Stimulated activated naive B cell treated with anti-CD40 and anti-IgM and Interleukin-4, amounts not matched to agents 10 μg/mL and 1 μg/mL and 100 μg/mL, for 72 hours (primary cell): ENCODE measurements at regions not wholly inside any gene's neighbourhood (a gene's known extent, or its start where the extent isn't known, plus 50 kb on each side); places are given as distances from the start of the nearest gene placed in this dataset.

Experiments
- ATAC-seq, 2 donors: fragments of 150-1000 bp; cut with Tn5 transposase; replicated peaks; 2 replicates each; pipeline ENCODE4 v1.10.0; 2021; ENCODE audit warnings: moderate library complexity in 1 of 2
- DNase-seq: peaks from one replicate; pipeline ENCODE4 v3.0.0; 2021
- H3K27ac Mint-ChIP-seq: one replicate; pipeline ENCODE4 v1.8.0; 2022; ENCODE audit warnings: mild to moderate bottlenecking, mixed read lengths
- H3K27me3 Mint-ChIP-seq, 2 donors: one replicate each; pipeline ENCODE4 v1.8.0; 2022; ENCODE audit warnings: mixed read lengths in 2 of 2
- H3K36me3 Mint-ChIP-seq, 2 donors: one replicate each; pipeline ENCODE4 v1.8.0; 2022; ENCODE audit warnings: mixed read lengths in 2 of 2, mild to moderate bottlenecking in 1 of 2
- H3K4me1 Mint-ChIP-seq, 2 donors: one replicate each; pipeline ENCODE4 v1.8.0; 2022; ENCODE audit warnings: mixed read lengths in 2 of 2, mild to moderate bottlenecking in 1 of 2
- H3K4me3 Mint-ChIP-seq, 2 donors: one replicate each; pipeline ENCODE4 v1.8.0; 2022; ENCODE audit warnings: mild to moderate bottlenecking in 2 of 2, mixed read lengths in 2 of 2, moderate library complexity in 1 of 2
- H3K9me3 Mint-ChIP-seq, 2 donors: one replicate each; pipeline ENCODE4 v1.8.0; 2022; ENCODE audit warnings: mixed read lengths in 2 of 2, mild to moderate bottlenecking in 1 of 2

GRCh38 chr4:83701041-83701440, 165.1 kb downstream of the GPAT3 start:
- Mint-ChIP-seq H3K27me3 (no peaks in the 10 kb centered on the region), H3K36me3 (no peaks in the 10 kb centered on the region), H3K4me1 (no peaks in the 10 kb centered on the region), H3K27ac (no peak overlapping the region), H3K4me3 (no peak overlapping the region), H3K9me3 (peaks cover 5 to 6% of the 10 kb centered on the region in 2 donors)
- DNase-seq (no peak), ATAC-seq (no peak)

DNA sequence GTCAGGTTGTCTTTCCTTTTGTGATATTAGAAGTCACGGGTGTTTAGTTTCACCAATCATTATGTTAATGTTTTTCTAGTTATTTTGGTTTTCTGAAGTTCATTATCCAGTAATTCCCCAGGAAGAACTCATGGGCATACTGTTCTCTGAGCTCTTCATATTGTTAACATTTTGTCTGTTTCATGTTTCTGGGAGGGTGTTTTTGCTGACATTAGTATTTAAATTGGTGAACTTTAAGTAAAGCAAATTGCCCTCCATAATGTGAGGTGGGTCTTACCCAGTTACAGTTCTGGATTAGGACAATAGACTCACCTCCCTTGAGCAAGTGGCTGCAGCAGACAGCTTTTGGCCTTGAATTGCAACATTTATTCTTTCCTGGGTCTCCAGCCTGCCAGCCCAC, 163.4 kb downstream of the GPAT3 start:
- no peaks in the 10 kb centered on the region for H3K36me3 Mint-ChIP-seq
- ATAC-seq (no peak), DNase-seq (no peak)
- no peaks in the 10 kb centered on the region for H3K4me1 Mint-ChIP-seq
- H3K27ac Mint-ChIP-seq: no peak overlapping the region
- peaks cover 5 to 6% of the 10 kb centered on the region in 2 donors for H3K9me3 Mint-ChIP-seq
- no peak overlapping the region for H3K4me3 Mint-ChIP-seq
- no peaks in the 10 kb centered on the region for H3K27me3 Mint-ChIP-seq

DNA sequence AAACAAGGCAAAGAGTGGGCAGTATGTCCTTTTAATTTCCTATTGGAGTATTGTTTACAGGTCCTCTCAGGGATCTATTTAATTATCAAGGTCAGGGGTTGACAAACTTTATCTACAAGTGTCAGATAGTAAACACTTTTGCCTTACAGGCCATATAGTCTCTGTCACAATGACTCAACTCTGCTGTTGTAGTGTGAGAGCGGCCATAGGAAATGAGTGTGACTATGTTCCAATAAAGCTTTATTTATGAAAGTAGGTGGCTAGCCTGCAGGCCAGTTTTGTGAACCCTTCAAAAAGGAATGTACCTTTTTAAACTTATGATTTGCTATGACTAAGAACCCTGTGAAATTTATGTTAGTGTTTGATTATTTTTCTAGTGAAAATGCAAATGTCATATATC, 156.1 kb downstream of the GPAT3 start:
- H3K27ac Mint-ChIP-seq: no peak overlapping the region
- no peaks in the 10 kb centered on the region for H3K4me1 Mint-ChIP-seq
- H3K36me3 Mint-ChIP-seq: no peaks in the 10 kb centered on the region
- peaks cover 6 to 9% of the 10 kb centered on the region in 2 donors for H3K27me3 Mint-ChIP-seq
- no peak overlapping the region for H3K4me3 Mint-ChIP-seq
- no peak for ATAC-seq
- H3K9me3 Mint-ChIP-seq: no peaks in the 10 kb centered on the region
- no peak for DNase-seq

- no peaks in the 10 kb centered on the region for H3K36me3 Mint-ChIP-seq
- no peak overlapping the region for H3K4me3 Mint-ChIP-seq
- peaks cover 12 to 15% of the 10 kb centered on the region in 2 donors for H3K27me3 Mint-ChIP-seq
- H3K9me3 Mint-ChIP-seq: no peaks in the 10 kb centered on the region
- ATAC-seq (no peak), DNase-seq (no peak)
- no peak overlapping the region for H3K27ac Mint-ChIP-seq
- H3K4me1 Mint-ChIP-seq: no peaks in the 10 kb centered on the region
Measured at GRCh38 chr4:83686166-83686565, 150.3 kb downstream of the GPAT3 start.

DNA sequence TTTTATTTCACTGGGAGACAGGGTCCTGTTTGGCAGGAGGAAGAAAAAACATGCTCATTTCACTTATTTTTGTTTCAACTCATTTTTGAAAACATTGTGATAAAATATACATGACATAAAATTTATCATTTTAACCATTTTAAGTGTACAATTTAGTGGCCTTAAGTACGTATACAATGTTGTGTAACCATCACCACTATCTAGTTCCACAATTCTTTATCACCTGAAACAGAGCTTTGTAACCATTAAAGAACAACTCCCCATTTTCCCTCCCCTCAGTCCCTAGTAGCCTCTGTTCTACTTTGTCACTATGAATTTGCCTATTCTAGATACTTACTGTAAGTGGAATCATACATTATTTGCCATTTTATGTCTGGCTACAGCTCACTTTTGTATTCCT, 143.8 kb downstream of the GPAT3 start:
- H3K9me3 Mint-ChIP-seq: no peaks in the 10 kb centered on the region
- H3K36me3 Mint-ChIP-seq: no peaks in the 10 kb centered on the region
- no peak overlapping the region for H3K27ac Mint-ChIP-seq
- H3K27me3 Mint-ChIP-seq: peaks cover 9 to 24% of the 10 kb centered on the region in 2 donors
- ATAC-seq (no peak), DNase-seq (no peak)
- H3K4me1 Mint-ChIP-seq: no peaks in the 10 kb centered on the region
- H3K4me3 Mint-ChIP-seq: no peak overlapping the region

- no peaks in the 10 kb centered on the region for H3K4me1 Mint-ChIP-seq
- ATAC-seq (no peak), DNase-seq (no peak)
- no peaks in the 10 kb centered on the region for H3K9me3 Mint-ChIP-seq
- no peak overlapping the region for H3K4me3 Mint-ChIP-seq
- peaks cover 9 to 24% of the 10 kb centered on the region in 2 donors for H3K27me3 Mint-ChIP-seq
- no peaks in the 10 kb centered on the region for H3K36me3 Mint-ChIP-seq
- H3K27ac Mint-ChIP-seq: no peak overlapping the region
Measured at GRCh38 chr4:83679254-83679653, 143.3 kb downstream of the GPAT3 start.

DNA sequence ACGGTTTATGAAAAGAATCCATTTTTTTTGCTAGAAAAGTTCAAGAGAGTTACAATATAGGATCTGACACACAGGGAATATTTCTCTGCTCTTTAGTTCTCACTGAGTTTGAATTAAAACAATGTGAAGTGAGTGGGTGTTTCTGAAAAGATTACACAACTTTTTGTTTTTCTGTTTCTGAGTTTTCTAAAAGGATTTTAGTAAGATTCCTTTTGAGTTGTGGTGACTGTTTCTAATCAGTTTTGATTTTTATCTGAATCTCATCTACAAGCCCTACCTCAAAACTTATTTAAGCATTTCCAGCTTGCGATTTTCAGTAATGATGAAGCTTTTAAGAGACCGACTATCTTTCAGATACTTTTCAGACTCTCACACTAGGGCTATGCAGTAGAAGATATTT, 141.7 kb downstream of the GPAT3 start:
- H3K9me3 Mint-ChIP-seq: no peaks in the 10 kb centered on the region
- no peak overlapping the region for H3K27ac Mint-ChIP-seq
- no peak for DNase-seq
- peaks cover 16 to 32% of the 10 kb centered on the region in 2 donors for H3K27me3 Mint-ChIP-seq
- no peak for ATAC-seq
- no peaks in the 10 kb centered on the region for H3K36me3 Mint-ChIP-seq
- no peaks in the 10 kb centered on the region for H3K4me1 Mint-ChIP-seq
- no peak overlapping the region for H3K4me3 Mint-ChIP-seq

DNA sequence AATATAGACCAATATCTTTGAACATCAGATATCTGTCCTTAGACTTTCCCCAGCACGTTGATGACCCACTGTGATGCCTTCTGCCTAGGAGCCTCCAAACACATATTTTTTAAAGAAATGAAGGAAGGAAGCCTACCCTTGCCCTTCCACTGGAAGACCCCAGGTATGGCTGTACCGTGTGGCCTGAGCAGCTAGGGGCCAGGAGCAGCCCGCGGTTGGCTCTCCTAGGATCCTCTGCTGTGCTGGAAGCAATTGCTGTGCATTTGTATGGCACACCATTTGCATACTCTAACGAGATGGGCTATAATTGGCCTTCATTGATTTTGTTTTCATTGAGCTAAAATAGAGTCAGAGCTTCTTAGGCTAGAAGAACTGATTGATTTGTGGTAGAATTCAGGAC, 128.8 kb downstream of the GPAT3 start:
- Mint-ChIP-seq H3K27ac (no peak overlapping the region), H3K36me3 (no peaks in the 10 kb centered on the region), H3K4me1 (no peaks in the 10 kb centered on the region), H3K4me3 (no peak overlapping the region), H3K9me3 (no peaks in the 10 kb centered on the region), H3K27me3 (peaks cover 4 to 10% of the 10 kb centered on the region in 2 donors)
- no peak for ATAC-seq
- no peak for DNase-seq

- H3K27me3 Mint-ChIP-seq: peaks cover 4 to 10% of the 10 kb centered on the region in 2 donors
- no peaks in the 10 kb centered on the region for H3K9me3 Mint-ChIP-seq
- DNase-seq (no peak), ATAC-seq (no peak)
- no peaks in the 10 kb centered on the region for H3K36me3 Mint-ChIP-seq
- H3K4me3 Mint-ChIP-seq: no peak overlapping the region
- H3K27ac Mint-ChIP-seq: no peak overlapping the region
- H3K4me1 Mint-ChIP-seq: no peaks in the 10 kb centered on the region
Measured at GRCh38 chr4:83664071-83664470, 128.2 kb downstream of the GPAT3 start.

- Mint-ChIP-seq H3K36me3 (no peaks in the 10 kb centered on the region), H3K27ac (no peak overlapping the region), H3K27me3 (peaks cover 5 to 12% of the 10 kb centered on the region in 2 donors), H3K4me1 (no peaks in the 10 kb centered on the region), H3K4me3 (no peak overlapping the region), H3K9me3 (no peaks in the 10 kb centered on the region)
- DNase-seq (no peak), ATAC-seq (no peak)
Measured at GRCh38 chr4:83662204-83662603, 126.3 kb downstream of the GPAT3 start.

DNA sequence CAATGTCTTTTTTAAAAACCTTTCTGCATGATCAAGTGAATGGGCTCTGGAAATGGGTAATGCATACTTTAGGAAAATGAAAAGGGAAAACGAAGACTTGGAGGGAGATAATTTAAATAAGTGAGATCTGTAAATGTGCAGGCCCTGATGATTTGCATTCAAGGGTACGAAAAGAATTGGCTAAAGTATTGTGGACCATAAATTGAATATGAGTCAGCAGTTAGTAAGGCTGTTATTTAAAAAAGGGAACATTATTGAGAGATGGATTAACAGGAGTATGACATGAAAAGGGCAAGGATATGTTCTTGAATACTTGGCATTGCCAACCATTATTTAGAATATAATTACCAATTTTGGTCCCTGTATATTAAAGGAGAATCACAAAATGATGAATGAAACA, 125.5 kb downstream of the GPAT3 start:
- Mint-ChIP-seq H3K27ac (no peak overlapping the region), H3K4me3 (no peak overlapping the region), H3K4me1 (no peaks in the 10 kb centered on the region), H3K36me3 (no peaks in the 10 kb centered on the region), H3K27me3 (peaks cover 10 to 11% of the 10 kb centered on the region in 2 donors), H3K9me3 (no peaks in the 10 kb centered on the region)
- DNase-seq (no peak), ATAC-seq (no peak)

GRCh38 chr4:83660578-83660977, 124.7 kb downstream of the GPAT3 start:
- no peak overlapping the region for H3K4me3 Mint-ChIP-seq
- DNase-seq (no peak), ATAC-seq (no peak)
- H3K4me1 Mint-ChIP-seq: no peaks in the 10 kb centered on the region
- H3K27ac Mint-ChIP-seq: no peak overlapping the region
- no peaks in the 10 kb centered on the region for H3K36me3 Mint-ChIP-seq
- H3K9me3 Mint-ChIP-seq: no peaks in the 10 kb centered on the region
- H3K27me3 Mint-ChIP-seq: peaks cover 7% of the 10 kb centered on the region in 2 donors

GRCh38 chr4:83658806-83659205, 122.9 kb downstream of the GPAT3 start:
- ATAC-seq (no peak), DNase-seq (no peak)
- no peak overlapping the region for H3K4me3 Mint-ChIP-seq
- no peak overlapping the region for H3K27ac Mint-ChIP-seq
- no peaks in the 10 kb centered on the region for H3K9me3 Mint-ChIP-seq
- peaks cover 11 to 12% of the 10 kb centered on the region in 2 donors for H3K27me3 Mint-ChIP-seq
- H3K4me1 Mint-ChIP-seq: no peaks in the 10 kb centered on the region
- no peaks in the 10 kb centered on the region for H3K36me3 Mint-ChIP-seq

DNA sequence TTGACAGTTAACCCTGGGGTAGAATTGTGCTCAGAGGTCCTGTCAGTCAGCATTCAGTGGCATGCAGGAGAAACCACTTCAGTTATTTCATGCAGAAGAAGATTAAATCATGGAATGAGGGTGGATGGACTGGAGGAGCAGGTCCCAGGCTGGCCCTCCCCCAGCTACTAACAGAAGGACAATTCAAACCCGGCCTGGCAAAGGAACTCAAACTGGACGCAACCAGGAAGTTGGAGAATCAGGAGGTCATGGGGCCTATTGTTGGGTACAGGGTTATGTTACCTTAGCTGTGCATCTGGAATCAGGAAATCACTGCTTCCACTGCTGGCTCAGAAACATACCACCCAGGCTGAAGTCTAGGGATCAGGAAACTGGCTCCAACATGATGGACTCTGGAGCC, 121.4 kb downstream of the GPAT3 start:
- ATAC-seq (no peak), DNase-seq (no peak)
- Mint-ChIP-seq H3K36me3 (no peaks in the 10 kb centered on the region), H3K27ac (no peak overlapping the region), H3K9me3 (no peaks in the 10 kb centered on the region), H3K27me3 (peaks cover 11 to 12% of the 10 kb centered on the region in 2 donors), H3K4me3 (no peak overlapping the region), H3K4me1 (no peaks in the 10 kb centered on the region)
